H1 (cell line): ENCODE measurements at regions not wholly inside any gene's neighbourhood (a gene's known extent, or its start where the extent isn't known, plus 50 kb on each side); places are given as distances from the start of the nearest gene placed in this dataset.

Experiments used
- CTCF ChIA-PET: fragments of 300-600 bp; sonication (Branson Sonifier 250); formaldehyde crosslinking; loops from one replicate; lab custom pipeline; 2021; ENCODE audit not compliant: partially characterized antibody; lab: Charles Lee
- POLR2A ChIA-PET: fragments of 300-600 bp; sonication (Branson Sonifier 250); formaldehyde crosslinking; loops from one replicate; lab custom pipeline; 2021; ENCODE audit warnings: inconsistent platforms; ENCODE audit not compliant: partially characterized antibody; lab: Charles Lee
- DNase-seq, 2 experiments: peaks; one replicate each; pipeline versions ENCODE4 v3.0.0 to v3.0.0-alpha.2; 2010 to 2022; ENCODE audit warnings: low spot score in 2 of 2, low read depth in 1 of 2, mixed read lengths in 1 of 2
- FAIRE-seq: peaks from 2 replicates; lab custom pipeline; 2011; peaks lifted over from hg19 to GRCh38; lab: Jason Lieb, UNC
- H2AFZ ChIP-seq: 2 replicates; pipeline ENCODE4 v1.8.1; 2012; ENCODE audit warnings: low read length, inconsistent platforms
- H2AK5ac ChIP-seq: 2 replicates; pipeline ENCODE4 v1.6.1; 2013; ENCODE audit warnings: low read depth, low read length
- H2BK120ac ChIP-seq: replicated peaks from 2 replicates; pipeline ENCODE3; 2013; ENCODE audit warnings: low read depth, low read length, inconsistent platforms
- H2BK12ac ChIP-seq: 2 replicates; pipeline ENCODE4 v1.6.1; 2013; ENCODE audit warnings: low read depth, low read length
- H2BK15ac ChIP-seq: 2 replicates; pipeline ENCODE4 v1.6.1; 2013; ENCODE audit warnings: low read length
- H2BK20ac ChIP-seq: 2 replicates; pipeline ENCODE4 v1.6.1; 2013; ENCODE audit warnings: low read length
- H2BK5ac ChIP-seq: 2 replicates; pipeline ENCODE4 v1.6.1; 2013; ENCODE audit warnings: low read depth, low read length
- H3K14ac ChIP-seq: 2 replicates; pipeline ENCODE4 v1.6.1; 2013; ENCODE audit warnings: inconsistent platforms; ENCODE audit not compliant: insufficient read length
- H3K18ac ChIP-seq: 2 replicates; pipeline ENCODE4 v1.6.1; 2013; ENCODE audit warnings: low read length; ENCODE audit errors: extremely low read depth
- H3K23ac ChIP-seq: 2 replicates; pipeline ENCODE4 v1.6.1; 2013; ENCODE audit warnings: inconsistent platforms; ENCODE audit not compliant: insufficient read length
- H3K23me2 ChIP-seq: 2 replicates; pipeline ENCODE4 v1.6.1; 2013; ENCODE audit warnings: low read depth, low read length
- H3K27ac ChIP-seq: 2 replicates; pipeline ENCODE4 v1.6.1; 2011; ENCODE audit warnings: low read depth, low read length, inconsistent platforms
- H3K27me3 ChIP-seq, 4 experiments: replicated peaks in 1 of 4; 1 replicate in 1 of 4; 2 replicates in 3 of 4; pipeline versions ENCODE4 v1.6.1 to v1.8.1; 2011 to 2013; ENCODE audit warnings: low read length in 3 of 4, mild to moderate bottlenecking in 3 of 4, inconsistent platforms in 2 of 4, mixed read lengths in 2 of 4, moderate library complexity in 1 of 4; ENCODE audit not compliant: control insufficient read depth in 3 of 4, insufficient read depth in 3 of 4; ENCODE audit errors: extremely low read depth in 1 of 4
- H3K36me3 ChIP-seq, 4 experiments: 2 replicates each; pipeline versions ENCODE4 v1.6.1 to v1.8.1; 2011 to 2013; ENCODE audit warnings: mild to moderate bottlenecking in 4 of 4, low read length in 3 of 4, moderate library complexity in 2 of 4, control low read depth in 1 of 4, inconsistent platforms in 1 of 4; ENCODE audit not compliant: insufficient read depth in 4 of 4, control insufficient read depth in 2 of 4
- H3K4ac ChIP-seq: replicated peaks from 2 replicates; pipeline ENCODE3; 2013; ENCODE audit warnings: low read length, low read depth, mixed read lengths, inconsistent platforms; ENCODE audit not compliant: insufficient read length
- H3K4me1 ChIP-seq, 4 experiments: replicated peaks in 1 of 4; 1 replicate in 1 of 4; 2 replicates in 3 of 4; pipeline versions ENCODE4 v1.6.1 to v1.8.1; 2011 to 2013; ENCODE audit warnings: low read length in 3 of 4, inconsistent platforms in 2 of 4, mixed read lengths in 1 of 4; ENCODE audit not compliant: insufficient read depth in 4 of 4, control insufficient read depth in 3 of 4
- H3K4me2 ChIP-seq, 2 experiments: 2 replicates each; pipeline versions ENCODE4 v1.6.1 to v1.8.1; 2011 to 2013; ENCODE audit warnings: low read depth in 2 of 2, low read length in 2 of 2, control low read depth in 1 of 2, inconsistent platforms in 1 of 2, mild to moderate bottlenecking in 1 of 2; ENCODE audit not compliant: insufficient read depth in 1 of 2
- H3K4me3 ChIP-seq, 4 experiments: fragments of 200-600, 300-600 bp in 1 of 4; sonication (generic), shearing (Covaris generic), sonication (Bioruptor Twin) in 1 of 4; 2 replicates each; pipeline versions ENCODE4 v1.5.1 to v1.8.1; 2011 to 2016; ENCODE audit warnings: low read length in 4 of 4, low read depth in 3 of 4, control low read depth in 2 of 4, inconsistent platforms in 2 of 4, mild to moderate bottlenecking in 2 of 4, mixed read lengths in 1 of 4, moderate library complexity in 1 of 4; ENCODE audit not compliant: insufficient read depth in 2 of 4; ENCODE audit errors: extremely low read depth in 1 of 4
- H3K56ac ChIP-seq: replicated peaks from 2 replicates; pipeline ENCODE3; 2013; ENCODE audit warnings: low read depth, mild to moderate bottlenecking, mixed read lengths, low read length, inconsistent platforms; ENCODE audit not compliant: insufficient read length
- H3K79me1 ChIP-seq: 2 replicates; pipeline ENCODE4 v1.6.1; 2013; ENCODE audit warnings: low read depth, low read length, control low read depth
- H3K79me2 ChIP-seq, 2 experiments: 2 replicates each; pipeline versions ENCODE4 v1.6.1 to v1.8.1; 2012 to 2013; ENCODE audit warnings: low read length in 2 of 2, mild to moderate bottlenecking in 2 of 2, inconsistent platforms in 1 of 2; ENCODE audit not compliant: insufficient read depth in 2 of 2, control insufficient read depth in 1 of 2
- H3K9ac ChIP-seq, 4 experiments: replicated peaks in 1 of 4; 1 replicate in 1 of 4; 2 replicates in 3 of 4; pipeline versions ENCODE4 v1.6.1 to v1.8.1; 2011 to 2013; ENCODE audit warnings: low read depth in 3 of 4, low read length in 3 of 4, control low read depth in 2 of 4, mild to moderate bottlenecking in 2 of 4, moderate library complexity in 2 of 4, inconsistent platforms in 1 of 4; ENCODE audit errors: extremely low read depth in 1 of 4
- H3K9me3 ChIP-seq, 2 experiments: 2 replicates each; pipeline versions ENCODE4 v1.6.1 to v1.8.1; 2012 to 2013; ENCODE audit warnings: mild to moderate bottlenecking in 2 of 2, moderate library complexity in 2 of 2, control low read depth in 1 of 2, inconsistent platforms in 1 of 2, low read depth in 1 of 2, low read length in 1 of 2, mixed read lengths in 1 of 2; ENCODE audit not compliant: insufficient read depth in 2 of 2
- H4K20me1 ChIP-seq, 2 experiments: replicated peaks in 1 of 2; 2 replicates each; pipeline versions ENCODE3 to v1.8.1; 2011 to 2013; ENCODE audit warnings: inconsistent platforms in 2 of 2, low read length in 2 of 2, mild to moderate bottlenecking in 1 of 2; ENCODE audit not compliant: insufficient read depth in 2 of 2, control insufficient read depth in 1 of 2
- H4K5ac ChIP-seq: 2 replicates; pipeline ENCODE4 v1.6.1; 2013; ENCODE audit warnings: low read length, low read depth, mixed read lengths, inconsistent platforms; ENCODE audit not compliant: insufficient read length
- H4K8ac ChIP-seq: 2 replicates; pipeline ENCODE4 v1.8.0; 2013; ENCODE audit warnings: mild to moderate bottlenecking, moderate library complexity, low read length, inconsistent platforms; ENCODE audit not compliant: insufficient read depth; ENCODE audit errors: extremely low read depth
- H4K91ac ChIP-seq: replicated peaks from 2 replicates; pipeline ENCODE3; 2013; ENCODE audit warnings: low read length, mixed read lengths, inconsistent platforms; ENCODE audit not compliant: insufficient read length
- BACH1 ChIP-seq: IDR thresholded peaks from 2 replicates; pipeline ENCODE4 v1.6.1; 2012; ENCODE audit warnings: low read length, improper control_type of control experiment
- BRCA1 ChIP-seq: IDR thresholded peaks from 2 replicates; pipeline ENCODE4 v1.6.1; 2012; ENCODE audit warnings: low read depth, low read length, improper control_type of control experiment
- CEBPB ChIP-seq: IDR thresholded peaks from 2 replicates; pipeline ENCODE4 v1.6.1; 2012; ENCODE audit warnings: low read depth, low read length
- CTCF ChIP-seq, 3 experiments: IDR thresholded peaks; 1 replicate in 2 of 3; 2 replicates in 1 of 3; pipeline versions ENCODE4 v1.5.1 to v1.6.1; 2011; ENCODE audit warnings: low read length in 3 of 3, mild to moderate bottlenecking in 3 of 3, inconsistent platforms in 2 of 3, low read depth in 1 of 3, moderate library complexity in 1 of 3; ENCODE audit not compliant: insufficient read depth in 1 of 3; ENCODE audit errors: control extremely low read depth in 1 of 3
- KDM4A ChIP-seq: IDR thresholded peaks from one replicate; pipeline ENCODE4 v1.7.1; 2012; ENCODE audit warnings: low read depth, mild to moderate bottlenecking, moderate library complexity, low read length, inconsistent platforms; ENCODE audit not compliant: severe bottlenecking
- NANOG ChIP-seq: IDR thresholded peaks from 2 replicates; pipeline ENCODE4 v1.6.1; 2011; ENCODE audit warnings: low read length, low read depth, mild to moderate bottlenecking, inconsistent platforms; ENCODE audit not compliant: insufficient read depth, poor library complexity, severe bottlenecking
- NRF1 ChIP-seq: IDR thresholded peaks from 2 replicates; pipeline ENCODE4 v1.6.1; 2011; ENCODE audit warnings: mild to moderate bottlenecking, low read depth, low read length, improper control_type of control experiment
- RAD21 ChIP-seq, 2 experiments: IDR thresholded peaks in 1 of 2; conservative IDR thresholded peaks in 1 of 2; 2 replicates each; pipeline ENCODE4 v1.6.1; 2011; ENCODE audit warnings: low read depth in 2 of 2, low read length in 2 of 2, improper control_type of control experiment in 1 of 2, inconsistent platforms in 1 of 2, mild to moderate bottlenecking in 1 of 2, moderate library complexity in 1 of 2
- RBBP5 ChIP-seq: IDR thresholded peaks from 2 replicates; pipeline ENCODE4 v1.7.1; 2012; ENCODE audit warnings: low read depth, mild to moderate bottlenecking, inconsistent platforms, low read length, moderate library complexity, borderline replicate concordance
- RFX5 ChIP-seq: IDR thresholded peaks from 2 replicates; pipeline ENCODE4 v1.6.1; 2011; ENCODE audit warnings: low read depth, low read length, improper control_type of control experiment, borderline replicate concordance
- SIX5 ChIP-seq: IDR thresholded peaks from 2 replicates; pipeline ENCODE4 v1.6.1; 2011; ENCODE audit warnings: mild to moderate bottlenecking, low read depth, low read length
- TAF7 ChIP-seq: optimal IDR thresholded peaks from 2 replicates; pipeline ENCODE3; 2011; ENCODE audit warnings: low read depth, mild to moderate bottlenecking, inconsistent platforms, low read length, moderate library complexity, borderline replicate concordance
- WGBS, 2 experiments: shearing (Covaris generic) in 1 of 2; methylation state at CpG; one replicate each; pipeline versions ENCODE4 v1.1.6 to v1.1.7; 2013 to 2015; ENCODE audit warnings: low lambda C conversion rate in 2 of 2, mixed read lengths in 2 of 2, inconsistent platforms in 1 of 2, low coverage in 1 of 2, missing lambda C conversion rate in 1 of 2; ENCODE audit not compliant: insufficient replicate concordance in 2 of 2, insufficient coverage in 1 of 2, insufficient read length in 1 of 2; ENCODE audit errors: extremely low coverage in 1 of 2, missing lambda C conversion rate in 1 of 2; 5-methylcytosine and 5-hydroxymethylcytosine counted together

DNA sequence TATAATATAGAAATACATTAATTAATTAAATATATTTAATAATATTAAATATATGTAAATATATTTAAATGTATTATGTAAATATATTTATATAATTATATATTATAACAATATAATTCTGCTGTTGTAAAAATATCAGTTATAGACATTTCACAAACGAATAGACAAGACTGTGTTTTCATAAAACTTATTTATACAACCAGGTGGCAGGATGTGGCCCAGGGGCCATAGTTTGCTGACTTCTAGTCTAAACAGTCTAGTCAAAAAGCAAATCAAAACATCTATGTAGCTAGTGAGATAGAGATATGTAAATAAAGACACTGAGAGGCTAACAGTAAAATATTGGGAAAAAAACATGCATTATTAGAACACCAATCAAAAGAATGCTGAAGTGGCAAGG is 136.4 kb downstream of the TBXT start:
- Histone ChIP-seq H2AK5ac (no peak overlapping the region), H2BK20ac (no peak overlapping the region), H3K4me2 (no peak overlapping the region), H3K4me3 (no peak overlapping the region), H3K4me1 (peaks cover 0 to 4% (median 3%) of the 10 kb centered on the region in 4 experiments; a peak in 6 of 7 replicates), H3K9me3 (no peaks in the 10 kb centered on the region), H2AFZ (no peak overlapping the region), H4K8ac (no peak overlapping the region), H3K14ac (no peak overlapping the region), H2BK5ac (no peak overlapping the region), H2BK12ac (no peak overlapping the region), H2BK120ac (no peak overlapping the region), H3K79me2 (no peaks in the 10 kb centered on the region), H3K27ac (no peak overlapping the region), H3K9ac (no peak overlapping the region), H4K91ac (no peak overlapping the region), H4K5ac (no peak overlapping the region), H3K23ac (no peak overlapping the region), H2BK15ac (no peak overlapping the region), H3K23me2 (no peaks in the 10 kb centered on the region; the same call in 1 of the 2 replicates), H3K27me3 (no peaks in the 10 kb centered on the region), H4K20me1 (no peaks in the 10 kb centered on the region), H3K4ac (no peak overlapping the region), H3K18ac (no peak overlapping the region), H3K79me1 (no peaks in the 10 kb centered on the region), H3K56ac (no peak overlapping the region), H3K36me3 (no peaks in the 10 kb centered on the region)
- CTCF ChIA-PET = interaction anchor here (1.2 to 3.4 kb wide), 4 partner anchors 12 to 66 kb away, joined by 3 to 22 read pairs (median 14); no protein-coding TSS in a partner anchor
- no peak for FAIRE-seq
- no peak for DNase-seq
- POLR2A ChIA-PET = no interaction called here
- WGBS, 2 experiments = 81% methylated on average over 1 of the region's 1 CpG; no CpG with 5 or more reads in 1 of the 2 experiments
- TF ChIP-seq BACH1 = no peak
- no peak for TF ChIP-seq BRCA1
- TF ChIP-seq CEBPB = no peak
- TF ChIP-seq SIX5 = no peak
- no peak for TF ChIP-seq NRF1
- TF ChIP-seq TAF7 = no peak
- no peak for TF ChIP-seq RBBP5
- TF ChIP-seq RAD21 (IDR thresholded peaks at IDR 0.05 in 1 of 2, conservative IDR thresholded peaks at IDR 0.05 in 1 of 2; ENCODE audit: low read depth in 2 of 2, low read length in 2 of 2) = no peak
- TF ChIP-seq KDM4A = no peak
- TF ChIP-seq RFX5 = no peak
- no peak for TF ChIP-seq CTCF (IDR thresholded peaks at IDR 0.05; ENCODE audit: control extremely low read depth in 1 of 3, insufficient read depth in 1 of 3, low read depth in 1 of 3, low read length in 3 of 3)
- TF ChIP-seq NANOG = no peak
